GM21390 (cell line): ENCODE measurements at regions not wholly inside any gene's neighbourhood (a gene's known extent, or its start where the extent isn't known, plus 50 kb on each side); places are given as distances from the start of the nearest gene placed in this dataset.

Source experiments
- ATAC-seq: cut with Tn5 transposase; IDR thresholded peaks from one replicate; pipeline ENCODE4 v1.9.1; 2021; ENCODE audit not compliant: unreplicated experiment

DNA sequence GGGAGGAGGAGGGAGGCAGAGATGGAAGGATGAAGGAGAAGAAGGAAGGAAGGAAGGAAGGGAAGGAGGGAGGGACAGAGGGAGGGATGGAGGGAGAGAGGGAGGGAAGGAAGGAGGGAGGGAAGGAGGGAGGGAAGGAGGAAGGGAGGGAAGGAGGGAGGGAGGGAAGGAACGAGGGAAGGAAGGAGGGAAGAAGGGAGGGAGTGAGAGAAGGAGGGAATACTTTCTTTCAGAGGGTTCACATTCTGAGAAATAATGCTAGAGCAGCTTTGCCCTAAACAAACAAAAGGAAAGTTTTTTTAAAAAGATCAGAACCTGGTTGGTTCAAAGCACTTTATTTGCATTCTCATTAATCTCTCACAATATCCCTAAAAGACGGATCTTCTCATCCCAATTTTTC lies 96.1 kb upstream of the NXT1 start:
- ATAC-seq, result no peak

DNA sequence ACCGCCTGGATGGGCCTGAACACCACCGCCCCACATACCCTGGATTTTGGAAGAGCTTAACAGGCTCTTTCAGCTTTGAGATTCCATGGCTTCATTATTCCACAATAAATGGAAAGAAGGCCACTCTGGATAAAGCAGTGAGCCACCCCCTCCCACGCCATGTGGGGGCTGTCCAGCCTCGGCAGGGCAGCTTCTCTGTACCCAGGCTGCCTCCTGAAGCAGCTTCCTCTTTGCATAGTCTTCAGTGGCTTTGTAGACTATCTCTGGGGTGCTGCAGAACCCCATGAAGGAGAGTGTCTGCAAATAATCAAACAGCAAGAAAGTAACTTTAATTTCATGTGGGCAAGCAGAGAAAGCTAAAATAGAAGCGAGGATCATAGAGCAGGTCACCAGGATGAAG lies 96.6 kb upstream of the NXT1 start:
- no peak for ATAC-seq

DNA sequence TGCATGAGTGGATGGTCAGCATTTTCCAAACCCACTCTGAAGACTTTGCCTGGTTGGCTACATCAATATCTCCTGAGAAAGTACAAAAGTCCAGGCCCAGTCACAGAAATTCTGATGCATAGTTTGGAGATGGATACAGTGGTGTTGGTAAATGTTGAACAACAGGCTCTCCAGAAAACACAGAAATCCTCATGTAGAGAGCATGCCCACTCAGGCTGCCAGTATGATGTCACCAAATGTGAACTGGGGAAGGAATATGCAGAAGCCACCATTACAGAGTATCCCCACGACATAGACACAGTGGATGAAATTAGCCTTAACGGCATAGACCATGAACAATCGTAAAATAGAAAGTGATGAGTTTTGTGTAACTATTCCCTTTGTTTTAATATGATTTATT lies 97.1 kb upstream of the NXT1 start:
- no peak for ATAC-seq

DNA sequence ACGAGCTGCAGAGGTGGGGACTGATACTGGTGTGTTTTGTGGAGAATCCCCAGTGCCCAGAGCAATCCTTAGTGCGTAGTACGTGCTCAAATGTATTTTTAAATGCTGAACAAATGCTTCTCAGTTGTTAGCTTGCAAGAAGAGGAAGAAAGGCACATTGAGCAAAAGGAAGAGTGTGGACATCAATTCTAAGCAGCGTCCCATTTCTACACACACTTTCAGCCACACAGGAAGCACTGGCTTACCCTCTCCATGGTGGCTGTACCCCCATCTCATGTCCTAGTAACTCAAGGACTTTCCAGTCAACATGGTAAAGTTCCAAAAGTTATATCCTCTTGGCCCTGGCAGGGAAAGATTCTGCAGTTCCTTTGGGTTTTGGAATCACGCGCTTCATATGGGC lies 98.8 kb upstream of the NXT1 start:
- ATAC-seq, result no peak

DNA sequence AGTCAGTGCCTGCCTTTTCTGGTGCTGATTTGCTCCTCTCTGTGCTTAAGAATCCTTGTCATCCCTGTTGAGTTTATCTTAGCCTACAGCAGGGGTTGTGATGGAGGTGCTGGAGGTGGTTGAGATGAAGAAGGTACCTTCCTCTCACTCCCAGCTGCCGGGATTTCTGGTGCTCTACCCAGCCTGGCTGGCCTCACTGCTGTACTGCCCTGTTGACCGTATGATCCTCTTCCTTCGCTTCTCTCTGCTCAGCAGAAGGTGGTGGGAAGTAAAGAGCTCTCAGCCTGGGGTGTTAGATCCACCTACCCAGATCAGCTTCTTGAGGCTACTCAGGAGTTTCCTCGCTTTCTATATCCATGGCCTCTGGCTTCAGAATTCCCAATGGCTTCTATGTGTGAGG lies 101.0 kb upstream of the NXT1 start:
- ATAC-seq, result no peak

DNA sequence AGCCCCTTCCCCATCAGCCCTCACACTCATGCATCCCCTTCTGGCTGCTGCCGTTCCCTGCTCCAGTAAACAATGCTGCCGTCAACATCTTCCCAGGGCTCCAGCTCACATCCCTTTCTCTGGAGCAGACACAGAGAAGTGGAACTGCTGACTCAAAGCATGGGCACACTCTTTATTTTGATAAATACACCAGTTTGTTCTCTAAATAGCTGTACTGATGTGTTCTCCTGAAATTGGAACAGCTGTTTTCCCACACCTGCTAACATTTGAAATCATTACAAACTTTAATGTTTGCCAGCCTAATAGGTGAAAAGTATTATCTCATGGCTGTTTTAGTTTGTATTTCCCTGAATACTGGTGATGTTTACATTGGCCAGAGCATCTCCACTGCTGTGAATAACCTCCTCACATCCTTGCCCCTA lies 102.1 kb upstream of the NXT1 start:
- no peak for ATAC-seq

DNA sequence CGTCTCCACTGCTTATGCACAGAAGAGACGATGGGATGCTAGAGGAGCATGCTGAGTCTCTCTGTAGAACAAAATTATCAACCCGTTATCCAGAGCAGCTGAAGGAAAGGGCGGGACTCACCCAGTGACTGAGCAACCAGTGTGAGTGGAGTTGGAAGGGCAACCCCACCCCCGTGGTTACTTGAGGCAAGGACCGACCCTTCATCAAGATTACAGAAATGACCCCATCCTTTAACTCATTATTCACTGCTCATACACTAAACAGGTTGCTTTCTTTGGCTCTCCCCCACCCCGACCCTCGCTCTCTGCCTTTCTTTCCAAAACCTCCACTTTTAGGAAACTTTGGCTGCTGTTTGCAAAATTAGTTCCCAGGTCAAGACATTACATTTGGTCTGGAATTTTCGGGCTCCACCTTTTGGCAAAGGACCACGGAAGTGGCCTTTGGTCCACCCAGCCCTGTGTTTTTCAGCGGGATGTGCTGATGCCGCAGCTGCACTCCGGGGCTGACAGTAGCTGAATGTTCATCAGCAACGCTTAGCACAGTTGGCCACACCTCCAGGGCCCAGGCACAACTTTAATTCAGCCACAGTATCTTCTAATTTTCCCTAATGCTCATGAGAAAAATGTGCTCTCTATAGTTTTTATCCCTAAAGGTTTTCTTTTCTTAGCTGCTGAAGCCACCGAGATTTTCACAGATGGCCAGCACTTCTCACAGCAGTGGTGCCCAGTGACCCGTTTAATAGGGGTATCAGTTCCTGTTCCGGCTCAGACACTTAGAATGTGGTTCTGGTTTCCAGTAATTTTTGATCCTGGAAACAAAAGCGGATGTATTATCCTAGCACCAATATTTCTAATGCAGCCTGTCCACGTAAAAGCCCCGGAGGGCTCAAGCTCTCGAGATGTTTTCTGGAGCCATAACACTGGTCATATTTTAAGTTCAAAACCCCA lies 103.6 kb upstream of the NXT1 start:
- ATAC-seq, result peak; percentile 50

DNA sequence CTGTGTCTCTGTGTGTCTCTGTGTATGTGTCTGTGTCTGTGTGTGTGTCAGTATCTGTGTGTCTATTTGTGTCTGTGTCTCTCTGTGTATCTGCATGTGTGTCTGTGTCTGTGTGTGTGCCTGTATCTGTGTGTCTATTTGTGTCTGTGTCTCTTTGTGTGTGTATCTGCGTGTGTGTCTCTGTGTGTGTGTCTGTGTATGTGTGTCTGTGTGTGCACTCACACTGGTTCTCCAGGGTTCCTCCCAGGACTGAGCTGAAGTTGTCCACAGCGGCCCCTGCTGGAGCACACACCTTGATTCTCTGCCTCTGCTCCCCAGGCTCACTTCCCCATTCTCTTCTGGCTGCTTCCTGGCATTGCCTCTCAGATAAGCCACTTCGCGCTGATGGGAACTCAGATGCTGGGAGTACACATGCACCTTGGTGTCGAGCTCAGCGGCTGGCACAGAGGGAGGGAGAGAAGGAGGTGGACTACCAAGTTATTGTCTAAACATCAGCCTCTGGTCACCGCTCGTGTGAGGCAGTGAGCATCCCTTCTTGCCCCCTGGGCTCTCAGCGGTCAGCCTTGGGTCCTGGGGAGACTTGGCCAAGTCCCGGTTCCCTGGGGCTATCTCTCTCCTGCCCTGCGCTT lies 104.9 kb upstream of the NXT1 start:
- ATAC-seq, result peak; percentile 91

DNA sequence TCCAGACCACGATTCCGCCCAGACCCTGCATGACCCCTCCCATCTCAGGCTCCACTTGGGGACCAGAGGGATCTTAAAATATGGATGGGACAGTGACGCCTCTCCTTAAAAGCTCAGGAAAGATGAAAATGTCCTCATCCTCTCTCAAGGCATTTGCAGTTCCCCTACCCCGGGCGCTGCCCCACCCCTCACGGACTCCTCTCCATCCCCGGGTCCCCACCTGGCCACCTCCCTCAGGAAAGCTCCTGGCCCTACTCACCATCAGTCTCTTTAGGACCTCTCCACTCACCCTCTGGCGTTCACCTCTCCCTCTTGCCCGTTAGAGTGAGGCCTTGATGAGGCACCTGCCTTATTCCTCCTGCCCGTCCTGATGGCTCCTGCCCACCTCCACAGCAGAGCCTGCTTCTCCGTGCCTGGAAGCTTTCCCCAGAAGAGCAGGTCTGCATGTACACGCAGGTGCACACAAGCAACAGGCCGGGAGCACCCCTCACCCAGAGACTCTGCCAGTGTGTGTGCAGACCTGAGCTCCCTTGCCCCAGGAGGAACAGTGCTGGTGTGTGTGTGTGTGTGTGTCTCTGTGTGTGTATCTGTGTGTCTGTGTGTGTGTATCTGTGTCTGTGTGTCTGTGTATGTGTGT lies 105.6 kb upstream of the NXT1 start:
- ATAC-seq, result no peak

DNA sequence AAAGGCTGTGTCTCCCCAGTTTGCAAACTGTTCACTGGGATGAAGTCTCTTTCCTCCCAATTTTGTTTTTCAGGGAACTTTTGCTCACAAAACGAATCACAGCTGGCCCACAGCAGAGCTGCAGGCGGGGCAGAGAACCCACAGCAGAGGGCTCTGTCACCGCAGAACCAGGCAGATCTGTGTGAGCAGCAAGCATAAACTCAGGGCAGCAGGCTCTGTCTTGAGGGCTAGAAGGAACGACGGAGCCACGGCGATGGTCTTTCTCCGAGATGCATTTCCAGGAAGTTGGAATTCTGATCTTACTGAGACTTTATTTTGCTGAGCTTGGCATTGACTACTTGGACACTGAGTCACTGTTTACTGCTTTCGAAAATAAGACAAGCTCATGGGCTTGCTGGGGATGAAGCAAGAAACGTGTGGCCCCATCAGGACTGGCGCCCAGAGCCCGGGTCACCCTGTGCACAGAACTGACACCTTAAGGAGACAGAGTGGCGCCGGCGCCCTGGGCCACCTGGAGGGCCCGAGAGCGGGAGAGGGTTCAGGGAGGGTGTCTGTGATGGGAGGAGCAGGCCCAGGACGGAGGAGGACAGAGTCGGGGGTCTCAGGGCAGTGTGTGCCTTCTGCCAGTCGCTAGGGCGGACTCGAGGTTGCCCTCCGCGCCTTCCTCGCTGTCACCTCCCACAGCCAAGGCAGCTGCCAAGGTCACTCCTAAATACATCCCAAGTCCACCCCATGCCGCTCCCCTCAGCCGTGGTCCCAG lies 106.3 kb upstream of the NXT1 start:
- ATAC-seq, result no peak

DNA sequence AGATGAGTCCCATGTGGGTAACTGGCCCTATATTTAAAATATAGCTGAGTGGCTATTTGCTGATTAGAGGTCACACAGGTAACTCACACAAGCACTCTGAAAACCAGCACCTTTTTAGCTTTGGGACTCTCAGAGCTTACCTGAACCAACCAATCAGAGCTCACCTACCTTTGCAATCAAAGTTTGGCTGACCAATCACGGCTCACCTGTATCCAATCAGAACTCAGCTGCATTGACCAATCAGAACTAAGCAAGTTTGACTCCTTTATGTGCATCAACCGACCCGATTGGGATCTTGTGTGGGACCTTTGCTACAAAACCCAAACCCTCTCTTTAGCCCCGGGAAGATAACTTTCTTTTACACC lies 106.8 kb upstream of the NXT1 start:
- ATAC-seq, result no peak

DNA sequence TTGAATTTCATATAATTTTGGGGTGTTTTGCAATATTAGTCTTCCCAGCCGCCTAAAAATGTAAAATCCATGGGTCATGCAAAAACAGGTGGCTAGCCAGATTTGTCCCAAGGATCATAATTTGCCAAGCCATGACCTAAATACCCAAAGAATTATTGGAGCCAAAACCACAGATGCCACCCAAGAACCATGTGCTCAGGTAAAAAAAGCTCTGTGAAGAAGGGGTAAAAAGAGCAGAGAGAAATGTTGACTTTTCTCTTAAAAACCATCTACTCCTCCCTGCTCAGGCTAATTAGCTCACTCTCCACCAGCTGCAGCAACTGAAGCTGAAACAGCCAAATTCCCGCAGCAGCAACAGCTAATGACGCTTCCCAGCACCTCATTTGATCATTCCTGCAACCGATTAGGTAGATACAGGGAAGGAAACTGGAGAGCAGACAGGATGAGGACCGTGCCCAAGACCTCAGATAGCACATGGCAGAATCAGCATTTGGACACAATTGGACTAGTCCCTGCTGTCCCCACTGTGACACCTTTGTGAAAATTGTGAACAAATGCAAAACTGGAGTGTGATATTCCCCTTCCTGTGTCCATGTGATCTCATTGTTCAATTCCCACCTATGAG lies 107.9 kb upstream of the NXT1 start:
- no peak for ATAC-seq

DNA sequence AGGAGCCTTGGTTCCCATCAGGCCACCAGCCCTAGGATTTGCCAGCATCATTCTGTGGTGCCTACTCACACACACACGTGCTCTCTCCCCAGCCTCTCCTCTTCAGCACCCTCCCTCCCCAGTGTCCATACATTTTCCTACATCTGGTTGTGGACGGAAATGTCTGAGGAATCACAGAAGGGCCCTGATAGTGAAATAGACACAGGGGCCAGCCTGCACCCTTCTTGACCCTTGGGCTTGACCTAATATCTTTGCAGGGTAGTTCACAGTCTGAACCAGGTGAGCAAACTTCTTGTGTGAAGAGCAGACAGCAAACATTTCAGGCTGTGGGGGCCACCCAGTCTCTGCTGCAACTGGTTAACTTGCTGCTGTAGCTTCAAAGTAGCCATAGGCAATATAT lies 108.5 kb upstream of the NXT1 start:
- ATAC-seq, result no peak

DNA sequence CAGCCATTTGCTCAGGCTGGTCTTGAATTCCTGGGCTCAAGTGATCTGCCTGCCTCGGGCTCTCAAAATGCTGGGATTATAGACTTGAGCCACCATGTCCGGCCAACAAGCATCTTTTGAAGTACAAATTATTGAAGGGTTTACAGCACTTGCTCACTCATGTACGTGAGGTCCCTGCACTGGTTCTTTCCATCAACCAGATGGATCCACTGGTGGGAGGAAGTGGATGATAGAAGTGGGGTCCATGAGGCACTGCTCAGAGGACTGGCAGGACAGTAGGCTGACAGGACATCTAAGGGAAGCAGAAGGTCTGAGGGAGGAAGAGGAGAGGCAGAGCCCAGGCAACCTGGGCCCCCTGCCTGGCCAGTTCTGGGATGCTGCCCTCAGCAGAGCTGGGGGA lies 109.2 kb upstream of the NXT1 start:
- no peak for ATAC-seq

DNA sequence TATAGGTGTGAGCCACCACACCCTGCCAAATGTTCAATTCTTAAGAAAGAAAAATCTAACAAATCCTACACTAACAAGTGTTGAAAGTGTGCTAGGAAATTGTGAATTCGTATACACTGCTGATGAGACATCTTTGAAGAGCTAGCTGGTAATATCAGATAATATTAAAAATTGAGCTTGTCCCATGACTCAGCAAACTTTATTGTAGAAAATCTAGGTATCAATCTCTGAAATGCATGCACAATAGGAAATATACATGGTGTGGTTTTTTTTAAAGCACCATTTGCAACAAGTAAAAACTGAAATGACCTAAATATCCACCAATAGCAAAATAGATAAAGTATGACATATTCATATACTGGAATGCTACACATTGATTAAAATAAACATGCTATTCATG lies 110.1 kb upstream of the NXT1 start:
- no peak for ATAC-seq

DNA sequence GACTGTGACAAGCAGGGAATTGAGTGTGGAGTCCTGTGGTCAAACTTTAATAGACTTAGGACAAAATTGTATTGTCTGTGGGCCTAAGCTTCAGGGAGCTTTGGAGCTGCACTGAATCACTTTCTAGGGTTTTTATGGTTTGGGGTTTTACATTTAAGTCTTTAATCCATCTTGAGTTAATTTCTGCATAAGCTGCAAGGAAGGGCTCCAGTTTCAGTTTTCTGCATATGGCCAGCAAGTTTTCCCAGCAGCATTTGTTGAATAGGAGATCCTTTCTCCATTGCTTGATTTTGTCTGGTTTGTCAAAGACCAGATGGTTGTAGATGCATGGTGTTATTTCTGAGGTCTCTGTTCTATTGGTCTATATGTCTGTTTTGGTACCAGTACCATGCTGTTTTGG lies 113.4 kb upstream of the NXT1 start:
- ATAC-seq, result no peak

DNA sequence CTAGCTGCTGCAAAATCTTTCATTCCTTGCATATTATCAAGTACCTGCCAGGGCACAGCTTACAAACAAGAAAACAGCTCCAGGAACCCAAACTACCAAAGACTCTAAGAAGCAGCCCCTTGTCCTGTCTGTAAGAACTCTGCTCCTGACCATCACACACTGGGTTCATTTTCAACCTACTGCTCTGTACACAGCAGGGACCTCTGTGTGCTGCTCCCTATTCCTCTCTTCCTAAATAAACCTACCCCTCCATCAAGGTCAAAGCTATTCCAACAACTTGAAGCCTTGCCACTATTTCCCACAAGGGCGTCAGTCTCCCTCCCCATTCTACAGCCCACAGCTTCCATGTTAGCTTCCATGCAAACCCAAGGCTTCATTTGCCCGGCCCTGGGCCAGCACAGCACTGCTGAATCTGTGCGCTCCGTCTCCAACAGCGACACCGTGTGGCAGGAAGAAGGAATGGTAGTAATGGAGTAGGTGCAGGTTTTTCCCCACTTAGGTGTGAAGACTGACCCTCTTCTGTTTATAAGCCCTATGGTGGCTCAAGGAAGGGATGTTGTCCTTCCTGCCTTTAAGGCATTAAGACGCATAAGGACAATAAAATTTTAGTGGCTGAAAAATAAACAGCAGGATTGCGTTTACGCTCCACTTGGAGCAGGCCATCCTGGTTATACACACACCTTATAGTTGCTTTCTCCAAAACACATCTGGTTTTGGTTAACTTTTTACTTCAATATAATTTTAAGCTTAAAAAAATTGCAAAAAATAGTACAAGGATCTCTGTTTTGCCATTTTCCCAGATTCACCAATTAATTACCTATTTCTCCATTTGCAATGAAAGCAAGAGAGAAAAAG lies 115.2 kb upstream of the NXT1 start:
- ATAC-seq, result no peak

DNA sequence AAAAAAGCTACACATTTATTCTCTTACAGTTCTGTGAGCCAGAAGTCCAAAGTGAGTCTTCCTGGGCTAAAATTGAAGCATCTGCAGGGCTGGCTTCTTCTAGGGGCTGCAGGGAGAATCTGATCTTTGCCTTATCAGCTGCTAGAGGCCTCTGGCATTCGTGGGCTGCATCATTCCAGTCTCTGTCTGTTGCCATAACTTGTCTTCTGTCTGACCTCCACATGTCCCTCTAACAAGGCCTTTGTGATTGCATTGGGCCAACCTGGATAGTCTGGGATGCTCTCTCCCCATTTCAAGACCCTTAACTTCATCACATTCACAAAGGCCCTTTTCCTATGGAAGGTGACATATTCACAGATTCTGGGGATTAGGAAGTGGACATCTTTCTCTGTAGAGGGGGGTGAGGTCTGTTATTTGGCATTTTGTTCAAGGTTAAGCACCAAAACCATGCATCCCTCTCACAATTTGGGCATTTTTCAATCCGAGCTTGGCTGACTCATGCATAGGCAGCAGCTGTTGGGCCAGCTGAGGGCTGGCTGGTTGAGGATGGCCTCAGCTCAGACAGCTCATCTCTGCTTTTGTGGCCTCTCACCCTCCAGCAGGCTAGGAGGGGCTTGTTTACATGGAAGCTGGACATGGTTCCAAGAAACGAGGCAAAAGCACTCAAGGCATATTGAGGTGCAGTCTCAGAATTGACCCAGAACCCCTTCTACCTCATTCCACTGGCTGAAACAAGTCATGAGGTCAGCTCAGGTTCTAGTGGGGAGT lies 116.1 kb upstream of the NXT1 start:
- ATAC-seq, result no peak

DNA sequence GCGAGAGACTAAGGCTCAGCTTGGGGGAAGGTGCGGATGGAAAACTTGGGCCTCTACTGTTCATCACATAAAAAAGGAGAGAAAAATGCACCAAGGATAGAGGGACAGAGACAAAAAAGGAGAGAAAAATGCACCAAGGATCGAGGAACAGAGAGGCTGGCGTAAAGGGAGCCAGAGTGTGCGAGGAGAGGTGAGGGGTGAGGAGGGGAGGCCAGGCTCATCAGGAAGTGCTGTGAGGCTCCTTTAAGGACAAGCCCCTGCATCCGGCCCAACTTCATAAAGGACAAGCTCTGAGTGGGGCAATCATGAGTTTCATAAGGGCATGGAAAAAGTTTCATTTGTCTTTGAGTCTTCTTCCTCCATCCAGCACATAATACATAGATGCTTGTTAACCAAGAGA lies 117.2 kb upstream of the NXT1 start:
- ATAC-seq, result no peak
